ENCODE measurements at regions not wholly inside any gene's neighbourhood (a gene's known extent, or its start where the extent isn't known, plus 50 kb on each side); places are given as distances from the start of the nearest gene placed in this dataset.

DNA sequence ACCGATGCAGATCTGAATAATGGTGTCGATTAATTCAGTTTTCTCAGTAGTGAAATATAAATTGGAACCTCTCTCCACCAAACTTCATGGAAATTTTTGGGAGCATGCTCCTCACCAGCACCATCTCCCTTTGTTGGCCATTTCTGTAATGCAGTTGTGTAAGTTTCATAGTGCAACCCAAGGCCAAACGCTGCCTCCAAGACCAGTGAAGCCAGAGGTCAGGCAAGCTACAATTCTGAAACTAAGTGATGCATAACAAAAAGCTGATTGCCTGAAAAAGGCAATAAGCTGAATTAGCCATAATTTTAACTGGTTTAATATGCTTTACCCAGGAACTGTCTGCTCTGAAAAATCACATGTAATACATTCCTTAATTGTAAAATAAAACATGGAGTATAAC, 138.3 kb upstream of the TACR1 start:
- Histone ChIP-seq H3K9ac (ENCODE audit: insufficient read depth, low read length, poor library complexity, severe bottlenecking) (no peak overlapping the region), H2AFZ (ENCODE audit: insufficient read depth, low read depth, low read length, poor library complexity, severe bottlenecking) (no peak overlapping the region), H3K36me3 (replicated peaks in 1 of 2; ENCODE audit: control insufficient read depth in 1 of 2, insufficient read depth in 2 of 2, low read length in 2 of 2) (no peaks in the 10 kb centered on the region), H3K79me2 (ENCODE audit: insufficient read depth, low read length) (no peaks in the 10 kb centered on the region), H3K4me3 (replicated peaks in 1 of 3; ENCODE audit: low read depth in 2 of 3, low read length in 3 of 3) (no peak overlapping the region), H3K9me3 (replicated peaks in 1 of 2; ENCODE audit: control insufficient read depth in 1 of 2, insufficient read depth in 1 of 2, low read length in 2 of 2) (no peaks in the 10 kb centered on the region), H3K4me1 (ENCODE audit: control insufficient read depth in 1 of 2, insufficient read depth in 2 of 2, low read length in 2 of 2) (no peaks in the 10 kb centered on the region), H3K27me3 (ENCODE audit: control insufficient read depth in 2 of 2, insufficient read depth in 2 of 2, low read length in 2 of 2) (no peaks in the 10 kb centered on the region), H3K27ac (ENCODE audit: low read depth in 1 of 2, low read length in 2 of 2) (no peak overlapping the region), H4K20me1 (ENCODE audit: insufficient read depth, low read length) (no peaks in the 10 kb centered on the region), H3K4me2 (replicated peaks; ENCODE audit: extremely low read depth, low read length, poor library complexity, severe bottlenecking) (no peak overlapping the region)
- DNase-seq = no peak
- Mint-ChIP-seq H3K4me1 (no peaks in the 10 kb centered on the region), H3K4me3 (no peak overlapping the region), H3K27me3 (ENCODE audit: low read depth in 3 of 3) (peaks cover 1 to 4% (median 2%) of the 10 kb centered on the region in 3 donors), H3K9me3 (peaks cover 0 to 2% (median 0%) of the 10 kb centered on the region in 7 donors), H3K27ac (no peak overlapping the region), H3K36me3 (no peaks in the 10 kb centered on the region)
- WGBS (ENCODE audit: insufficient coverage) = no CpG with 5 or more reads among the region's 3 CpGs
- TF ChIP-seq, protein P1, sequence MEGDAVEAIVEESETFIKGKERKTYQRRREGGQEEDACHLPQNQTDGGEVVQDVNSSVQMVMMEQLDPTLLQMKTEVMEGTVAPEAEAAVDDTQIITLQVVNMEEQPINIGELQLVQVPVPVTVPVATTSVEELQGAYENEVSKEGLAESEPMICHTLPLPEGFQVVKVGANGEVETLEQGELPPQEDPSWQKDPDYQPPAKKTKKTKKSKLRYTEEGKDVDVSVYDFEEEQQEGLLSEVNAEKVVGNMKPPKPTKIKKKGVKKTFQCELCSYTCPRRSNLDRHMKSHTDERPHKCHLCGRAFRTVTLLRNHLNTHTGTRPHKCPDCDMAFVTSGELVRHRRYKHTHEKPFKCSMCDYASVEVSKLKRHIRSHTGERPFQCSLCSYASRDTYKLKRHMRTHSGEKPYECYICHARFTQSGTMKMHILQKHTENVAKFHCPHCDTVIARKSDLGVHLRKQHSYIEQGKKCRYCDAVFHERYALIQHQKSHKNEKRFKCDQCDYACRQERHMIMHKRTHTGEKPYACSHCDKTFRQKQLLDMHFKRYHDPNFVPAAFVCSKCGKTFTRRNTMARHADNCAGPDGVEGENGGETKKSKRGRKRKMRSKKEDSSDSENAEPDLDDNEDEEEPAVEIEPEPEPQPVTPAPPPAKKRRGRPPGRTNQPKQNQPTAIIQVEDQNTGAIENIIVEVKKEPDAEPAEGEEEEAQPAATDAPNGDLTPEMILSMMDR (IDR thresholded peaks at IDR 0.05) = no peak
- intact Hi-C loops (cut with micrococcal nuclease) = no loop called here

DNA sequence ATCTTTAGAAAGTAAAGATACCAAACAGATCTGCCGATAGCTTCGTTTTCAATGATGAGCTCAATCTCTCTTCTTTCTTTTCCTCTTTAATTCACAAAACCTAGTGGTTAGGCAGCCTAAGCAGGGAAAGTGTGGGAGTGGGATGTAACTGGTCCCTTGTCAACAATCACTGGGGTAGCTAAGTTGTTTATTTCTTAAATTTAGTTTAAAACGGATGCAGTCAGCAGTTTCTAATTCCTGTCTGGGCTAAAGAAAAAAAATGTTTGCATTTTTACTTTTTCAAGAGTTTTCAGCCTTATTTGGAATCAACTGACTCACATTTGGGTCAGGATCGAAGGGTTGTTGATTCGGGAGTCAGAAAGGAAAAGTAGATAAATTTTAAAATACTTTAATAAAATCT, 137.7 kb upstream of the TACR1 start:
- no peak overlapping the region for H3K4me2 ChIP-seq (replicated peaks; ENCODE audit: extremely low read depth, low read length, poor library complexity, severe bottlenecking)
- H3K27ac ChIP-seq (ENCODE audit: low read depth in 1 of 2, low read length in 2 of 2) = no peak overlapping the region
- no peak overlapping the region for H3K4me3 ChIP-seq (replicated peaks in 1 of 3; ENCODE audit: low read depth in 2 of 3, low read length in 3 of 3)
- no peak overlapping the region for H3K4me3 Mint-ChIP-seq
- WGBS (ENCODE audit: insufficient coverage) = no CpG with 5 or more reads among the region's 5 CpGs
- H2AFZ ChIP-seq (ENCODE audit: insufficient read depth, low read depth, low read length, poor library complexity, severe bottlenecking) = no peak overlapping the region
- H4K20me1 ChIP-seq (ENCODE audit: insufficient read depth, low read length) = no peaks in the 10 kb centered on the region
- no peaks in the 10 kb centered on the region for H3K27me3 ChIP-seq (ENCODE audit: control insufficient read depth in 2 of 2, insufficient read depth in 2 of 2, low read length in 2 of 2)
- no peaks in the 10 kb centered on the region for H3K36me3 ChIP-seq (replicated peaks in 1 of 2; ENCODE audit: control insufficient read depth in 1 of 2, insufficient read depth in 2 of 2, low read length in 2 of 2)
- H3K9ac ChIP-seq (ENCODE audit: insufficient read depth, low read length, poor library complexity, severe bottlenecking) = no peak overlapping the region
- H3K27me3 Mint-ChIP-seq (ENCODE audit: low read depth in 3 of 3) = peaks cover 1 to 4% (median 2%) of the 10 kb centered on the region in 3 donors
- H3K79me2 ChIP-seq (ENCODE audit: insufficient read depth, low read length) = no peaks in the 10 kb centered on the region
- intact Hi-C loops (cut with micrococcal nuclease) = no loop called here
- TF ChIP-seq, protein P1 (IDR thresholded peaks at IDR 0.05) = no peak
- no peak for DNase-seq
- H3K4me1 ChIP-seq (ENCODE audit: control insufficient read depth in 1 of 2, insufficient read depth in 2 of 2, low read length in 2 of 2) = no peaks in the 10 kb centered on the region
- H3K4me1 Mint-ChIP-seq = no peaks in the 10 kb centered on the region
- no peaks in the 10 kb centered on the region for H3K9me3 ChIP-seq (replicated peaks in 1 of 2; ENCODE audit: control insufficient read depth in 1 of 2, insufficient read depth in 1 of 2, low read length in 2 of 2)
- H3K36me3 Mint-ChIP-seq = no peaks in the 10 kb centered on the region
- peaks cover 0 to 2% (median 0%) of the 10 kb centered on the region in 7 donors for H3K9me3 Mint-ChIP-seq
- no peak overlapping the region for H3K27ac Mint-ChIP-seq
